ENCODE measurements at regions not wholly inside any gene's neighbourhood (a gene's known extent, or its start where the extent isn't known, plus 50 kb on each side); places are given as distances from the start of the nearest gene placed in this dataset.

- no peak overlapping the region for H3K4me3 Mint-ChIP-seq (ENCODE audit: low read depth)
- no peaks in the 10 kb centered on the region for H3K9me3 Mint-ChIP-seq (ENCODE audit: low read depth)
- no peaks in the 10 kb centered on the region for H3K4me1 Mint-ChIP-seq (ENCODE audit: low read depth)
- peaks cover 27% of the 10 kb centered on the region for H3K27me3 Mint-ChIP-seq
- no peak for TF ChIP-seq CTCF (IDR thresholded peaks at IDR 0.05; ENCODE audit: unreplicated experiment)
- no peak overlapping the region for H3K27ac Mint-ChIP-seq
- no peaks in the 10 kb centered on the region for H3K36me3 Mint-ChIP-seq (ENCODE audit: insufficient read depth)
- DNase-seq (ENCODE audit: low spot score, unreplicated experiment): no peak
Observed at GRCh38 chr1:30194046-30194619, 529.3 kb downstream of the MATN1 start.

GRCh38 chr1:30192969-30193630 is 530.3 kb downstream of the MATN1 start:
- H3K4me3 Mint-ChIP-seq (ENCODE audit: low read depth): no peak overlapping the region
- no peaks in the 10 kb centered on the region for H3K36me3 Mint-ChIP-seq (ENCODE audit: insufficient read depth)
- H3K27me3 Mint-ChIP-seq: peaks cover 29% of the 10 kb centered on the region
- no peaks in the 10 kb centered on the region for H3K4me1 Mint-ChIP-seq (ENCODE audit: low read depth)
- H3K9me3 Mint-ChIP-seq (ENCODE audit: low read depth): no peaks in the 10 kb centered on the region
- no peak for TF ChIP-seq CTCF (IDR thresholded peaks at IDR 0.05; ENCODE audit: unreplicated experiment)
- H3K27ac Mint-ChIP-seq: no peak overlapping the region
- DNase-seq (ENCODE audit: low spot score, unreplicated experiment): no peak

- Mint-ChIP-seq H3K4me1 (ENCODE audit: low read depth) (no peaks in the 10 kb centered on the region), H3K4me3 (ENCODE audit: low read depth) (no peak overlapping the region), H3K36me3 (ENCODE audit: insufficient read depth) (no peaks in the 10 kb centered on the region), H3K27ac (no peak overlapping the region), H3K9me3 (ENCODE audit: low read depth) (no peaks in the 10 kb centered on the region), H3K27me3 (peaks cover 19% of the 10 kb centered on the region)
- no peak for TF ChIP-seq CTCF (IDR thresholded peaks at IDR 0.05; ENCODE audit: unreplicated experiment)
- no peak for DNase-seq (ENCODE audit: low spot score, unreplicated experiment)
Observed at GRCh38 chr1:30191154-30191702, 532.2 kb downstream of the MATN1 start.

GRCh38 chr1:30190511-30191153 is 532.8 kb downstream of the MATN1 start:
- H3K27me3 Mint-ChIP-seq: peaks cover 19% of the 10 kb centered on the region
- no peaks in the 10 kb centered on the region for H3K36me3 Mint-ChIP-seq (ENCODE audit: insufficient read depth)
- H3K4me3 Mint-ChIP-seq (ENCODE audit: low read depth): no peak overlapping the region
- peak overlapping the region; percentile 22 for H3K27ac Mint-ChIP-seq
- TF ChIP-seq CTCF (IDR thresholded peaks at IDR 0.05; ENCODE audit: unreplicated experiment): no peak
- H3K4me1 Mint-ChIP-seq (ENCODE audit: low read depth): no peaks in the 10 kb centered on the region
- no peak for DNase-seq (ENCODE audit: low spot score, unreplicated experiment)
- H3K9me3 Mint-ChIP-seq (ENCODE audit: low read depth): no peaks in the 10 kb centered on the region

GRCh38 chr1:30189818-30190500 is 533.4 kb downstream of the MATN1 start:
- peaks cover 15% of the 10 kb centered on the region for H3K27me3 Mint-ChIP-seq
- H3K9me3 Mint-ChIP-seq (ENCODE audit: low read depth): no peaks in the 10 kb centered on the region
- TF ChIP-seq CTCF (IDR thresholded peaks at IDR 0.05; ENCODE audit: unreplicated experiment): no peak
- H3K4me3 Mint-ChIP-seq (ENCODE audit: low read depth): no peak overlapping the region
- no peak for DNase-seq (ENCODE audit: low spot score, unreplicated experiment)
- no peaks in the 10 kb centered on the region for H3K36me3 Mint-ChIP-seq (ENCODE audit: insufficient read depth)
- no peaks in the 10 kb centered on the region for H3K4me1 Mint-ChIP-seq (ENCODE audit: low read depth)
- peak overlapping the region; percentile 22 for H3K27ac Mint-ChIP-seq

Data from progenitor cell of endocrine pancreas (in vitro differentiated cells).